Chondrocyte (in vitro differentiated cells): ENCODE measurements at regions not wholly inside any gene's neighbourhood (a gene's known extent, or its start where the extent isn't known, plus 50 kb on each side); places are given as distances from the start of the nearest gene placed in this dataset.
A peak's percentile ranks its signal among the peaks of the same experiment; 100 is the strongest.

Source experiments
- DNase-seq: peaks from one replicate; pipeline ENCODE4 v3.0.0; 2021; ENCODE audit warnings: mixed read lengths, low spot score
- H3K27ac Mint-ChIP-seq: one replicate; pipeline ENCODE4 v1.8.0; 2021; ENCODE audit warnings: mild to moderate bottlenecking, moderate library complexity, mixed read lengths; ENCODE audit not compliant: unreplicated experiment
- H3K27me3 Mint-ChIP-seq: 2 replicates; pipeline ENCODE4 v1.8.0; 2021; ENCODE audit warnings: low read depth, mixed read lengths
- H3K36me3 Mint-ChIP-seq: 2 replicates; pipeline ENCODE4 v1.8.0; 2021; ENCODE audit warnings: low read depth, mixed read lengths
- H3K4me1 Mint-ChIP-seq: 2 replicates; pipeline ENCODE4 v1.8.0; 2021; ENCODE audit warnings: low read depth, mild to moderate bottlenecking, mixed read lengths
- H3K4me3 Mint-ChIP-seq: one replicate; pipeline ENCODE4 v1.8.0; 2021; ENCODE audit warnings: mild to moderate bottlenecking, moderate library complexity, mixed read lengths; ENCODE audit not compliant: unreplicated experiment
- H3K9me3 Mint-ChIP-seq: 2 replicates; pipeline ENCODE4 v1.8.0; 2021; ENCODE audit warnings: low read depth, mixed read lengths
- TF ChIP-seq, protein P1 (sequence below): fragments of 200-600 bp; sonication (generic); IDR thresholded peaks from 2 replicates; pipeline ENCODE4 v1.5.0; 2021; ENCODE audit warnings: antibody characterized with exemption, mild to moderate bottlenecking, moderate library complexity

GRCh38 chr14:87419925-87420324 is 573.1 kb downstream of the GALC start:
- Mint-ChIP-seq H3K9me3 (peaks cover 31% of the 10 kb centered on the region), H3K36me3 (peaks cover 1% of the 10 kb centered on the region), H3K27ac (no peak overlapping the region), H3K4me1 (no peaks in the 10 kb centered on the region), H3K4me3 (no peak overlapping the region), H3K27me3 (no peaks in the 10 kb centered on the region)
- no peak for DNase-seq
- TF ChIP-seq, protein P1, sequence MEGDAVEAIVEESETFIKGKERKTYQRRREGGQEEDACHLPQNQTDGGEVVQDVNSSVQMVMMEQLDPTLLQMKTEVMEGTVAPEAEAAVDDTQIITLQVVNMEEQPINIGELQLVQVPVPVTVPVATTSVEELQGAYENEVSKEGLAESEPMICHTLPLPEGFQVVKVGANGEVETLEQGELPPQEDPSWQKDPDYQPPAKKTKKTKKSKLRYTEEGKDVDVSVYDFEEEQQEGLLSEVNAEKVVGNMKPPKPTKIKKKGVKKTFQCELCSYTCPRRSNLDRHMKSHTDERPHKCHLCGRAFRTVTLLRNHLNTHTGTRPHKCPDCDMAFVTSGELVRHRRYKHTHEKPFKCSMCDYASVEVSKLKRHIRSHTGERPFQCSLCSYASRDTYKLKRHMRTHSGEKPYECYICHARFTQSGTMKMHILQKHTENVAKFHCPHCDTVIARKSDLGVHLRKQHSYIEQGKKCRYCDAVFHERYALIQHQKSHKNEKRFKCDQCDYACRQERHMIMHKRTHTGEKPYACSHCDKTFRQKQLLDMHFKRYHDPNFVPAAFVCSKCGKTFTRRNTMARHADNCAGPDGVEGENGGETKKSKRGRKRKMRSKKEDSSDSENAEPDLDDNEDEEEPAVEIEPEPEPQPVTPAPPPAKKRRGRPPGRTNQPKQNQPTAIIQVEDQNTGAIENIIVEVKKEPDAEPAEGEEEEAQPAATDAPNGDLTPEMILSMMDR: no peak

DNA sequence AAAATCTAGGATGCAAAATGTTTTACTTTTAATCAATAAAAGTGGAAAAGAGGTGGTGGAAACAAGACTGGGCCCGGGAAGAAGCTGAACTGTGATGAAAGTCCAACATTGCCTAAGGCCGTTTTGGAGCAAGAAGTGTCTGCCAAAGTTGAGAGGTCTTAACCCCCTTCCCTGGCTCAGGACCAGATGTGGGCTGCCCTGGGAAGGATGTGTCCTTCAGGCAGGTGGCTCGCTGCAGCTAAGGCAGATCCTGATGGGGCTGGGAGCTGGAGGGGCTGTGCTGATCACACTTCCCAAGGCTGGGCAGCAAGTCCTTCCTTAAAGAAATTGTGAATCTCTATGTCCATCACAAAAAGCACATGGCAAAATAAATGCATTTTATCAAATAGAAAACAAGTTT is 581.6 kb downstream of the GALC start:
- Mint-ChIP-seq H3K4me1 (no peaks in the 10 kb centered on the region), H3K9me3 (peaks cover 13% of the 10 kb centered on the region), H3K36me3 (no peaks in the 10 kb centered on the region), H3K4me3 (no peak overlapping the region), H3K27ac (no peak overlapping the region), H3K27me3 (no peaks in the 10 kb centered on the region)
- TF ChIP-seq, protein P1: no peak
- peak; percentile 37 for DNase-seq

GRCh38 chr14:87409393-87409792 is 583.6 kb downstream of the GALC start:
- Mint-ChIP-seq H3K36me3 (no peaks in the 10 kb centered on the region), H3K27me3 (no peaks in the 10 kb centered on the region), H3K9me3 (peaks cover 8% of the 10 kb centered on the region), H3K4me3 (no peak overlapping the region), H3K27ac (no peak overlapping the region), H3K4me1 (no peaks in the 10 kb centered on the region)
- no peak for DNase-seq
- TF ChIP-seq, protein P1: no peak

GRCh38 chr14:87407344-87407743 is 585.6 kb downstream of the GALC start:
- TF ChIP-seq, protein P1: no peak
- no peaks in the 10 kb centered on the region for H3K27me3 Mint-ChIP-seq
- H3K4me3 Mint-ChIP-seq: no peak overlapping the region
- H3K36me3 Mint-ChIP-seq: no peaks in the 10 kb centered on the region
- DNase-seq: no peak
- H3K4me1 Mint-ChIP-seq: no peaks in the 10 kb centered on the region
- H3K27ac Mint-ChIP-seq: no peak overlapping the region
- H3K9me3 Mint-ChIP-seq: peaks cover 4% of the 10 kb centered on the region

- Mint-ChIP-seq H3K36me3 (no peaks in the 10 kb centered on the region), H3K9me3 (peaks cover 4% of the 10 kb centered on the region), H3K27ac (no peak overlapping the region), H3K27me3 (no peaks in the 10 kb centered on the region), H3K4me1 (no peaks in the 10 kb centered on the region), H3K4me3 (no peak overlapping the region)
- DNase-seq: no peak
- TF ChIP-seq, protein P1: no peak
These were observed 587.4 kb downstream of the GALC start for GRCh38 chr14:87405563-87405962.
